CD8-positive, alpha-beta memory T cell (primary cell): ENCODE measurements at regions not wholly inside any gene's neighbourhood (a gene's known extent, or its start where the extent isn't known, plus 50 kb on each side); places are given as distances from the start of the nearest gene placed in this dataset.

ENCODE experiments used
- CTCF ChIA-PET: fragments of 350-600 bp; sonication (Branson Sonifier 250); formaldehyde crosslinking; loops from one replicate; lab custom pipeline; 2021; ENCODE audit warnings: antibody characterized with exemption; lab: Charles Lee
- POLR2A ChIA-PET: fragments of 350-600 bp; sonication (Branson Sonifier 250); formaldehyde crosslinking; loops from one replicate; lab custom pipeline; 2021; ENCODE audit warnings: antibody characterized with exemption; lab: Charles Lee
- DNase-seq, 5 donors: peaks; one replicate each; pipeline versions ENCODE4 v3.0.0 to v3.0.0-alpha.2; 2020 to 2022; ENCODE audit warnings: mixed read lengths in 1 of 5
- H3K27ac ChIP-seq: one replicate; pipeline ENCODE4 v1.7.0; 2013; ENCODE audit warnings: low read depth, mild to moderate bottlenecking, low read length, moderate library complexity
- H3K27me3 ChIP-seq: 2 replicates; pipeline ENCODE4 v1.7.0; 2013; ENCODE audit warnings: low read length, mild to moderate bottlenecking; ENCODE audit not compliant: insufficient read depth, poor library complexity, severe bottlenecking
- H3K36me3 ChIP-seq: 2 replicates; pipeline ENCODE4 v1.7.0; 2013; ENCODE audit warnings: mild to moderate bottlenecking, low read length, moderate library complexity; ENCODE audit not compliant: insufficient read depth
- H3K4me1 ChIP-seq: 2 replicates; pipeline ENCODE4 v1.7.0; 2013; ENCODE audit warnings: mild to moderate bottlenecking, low read length, moderate library complexity; ENCODE audit not compliant: insufficient read depth
- H3K4me3 ChIP-seq: 2 replicates; pipeline ENCODE4 v1.7.0; 2013; ENCODE audit warnings: mild to moderate bottlenecking, low read length
- H3K9me3 ChIP-seq: 2 replicates; pipeline ENCODE4 v1.7.0; 2013; ENCODE audit warnings: mild to moderate bottlenecking, low read length
- H3K27ac Mint-ChIP-seq, 8 donors: one replicate each; pipeline ENCODE4 v1.8.0; 2020 to 2021; ENCODE audit warnings: mixed read lengths in 8 of 8, mild to moderate bottlenecking in 6 of 8, inconsistent platforms in 3 of 8, moderate library complexity in 3 of 8
- H3K27me3 Mint-ChIP-seq, 2 donors: one replicate each; pipeline ENCODE4 v1.8.0; 2020 to 2021; ENCODE audit warnings: mixed read lengths in 2 of 2, mild to moderate bottlenecking in 1 of 2, moderate library complexity in 1 of 2
- H3K36me3 Mint-ChIP-seq, 3 donors: one replicate each; pipeline ENCODE4 v1.8.0; 2020 to 2021; ENCODE audit warnings: mixed read lengths in 3 of 3, inconsistent platforms in 1 of 3, mild to moderate bottlenecking in 1 of 3
- H3K4me1 Mint-ChIP-seq, 3 donors: one replicate each; pipeline ENCODE4 v1.8.0; 2020 to 2021; ENCODE audit warnings: mixed read lengths in 3 of 3, inconsistent platforms in 1 of 3, mild to moderate bottlenecking in 1 of 3
- H3K4me3 Mint-ChIP-seq, 7 donors: one replicate each; pipeline ENCODE4 v1.8.0; 2020 to 2021; ENCODE audit warnings: mixed read lengths in 7 of 7, mild to moderate bottlenecking in 6 of 7, moderate library complexity in 4 of 7, inconsistent platforms in 2 of 7
- H3K9me3 Mint-ChIP-seq, 5 donors: one replicate each; pipeline ENCODE4 v1.8.0; 2020 to 2022; ENCODE audit warnings: mixed read lengths in 5 of 5, mild to moderate bottlenecking in 3 of 5, moderate library complexity in 2 of 5, inconsistent platforms in 1 of 5

GRCh38 chr20:11676630-11677287 lies 240.9 kb upstream of the BTBD3 start:
- CTCF ChIA-PET: no interaction called here
- no peaks in the 10 kb centered on the region for H3K9me3 ChIP-seq
- H3K4me1 Mint-ChIP-seq: no peaks in the 10 kb centered on the region

GRCh38 chr20:11677428-11677827 lies 240.3 kb upstream of the BTBD3 start:
- H3K4me1 ChIP-seq: no peaks in the 10 kb centered on the region
- peaks cover 6 to 40% (median 8%) of the 10 kb centered on the region in 5 donors for H3K9me3 Mint-ChIP-seq
- DNase-seq: no peak
- no peaks in the 10 kb centered on the region for H3K27me3 ChIP-seq
- no peak overlapping the region for H3K4me3 ChIP-seq
- H3K27ac Mint-ChIP-seq: no peak overlapping the region
- H3K27ac ChIP-seq: no peak overlapping the region
- H3K36me3 ChIP-seq: no peaks in the 10 kb centered on the region
- H3K4me1 Mint-ChIP-seq: no peaks in the 10 kb centered on the region
- no peaks in the 10 kb centered on the region for H3K27me3 Mint-ChIP-seq
- no peaks in the 10 kb centered on the region for H3K9me3 ChIP-seq
- ChIA-PET CTCF (no interaction called here), POLR2A (no interaction called here)
- no peak overlapping the region for H3K4me3 Mint-ChIP-seq
- no peaks in the 10 kb centered on the region for H3K36me3 Mint-ChIP-seq

More at GRCh38 chr20:11676630-11677287, 240.9 kb upstream of the BTBD3 start:
- no peak overlapping the region for H3K4me3 Mint-ChIP-seq
- no peaks in the 10 kb centered on the region for H3K27me3 Mint-ChIP-seq
- Histone ChIP-seq H3K27me3 (no peaks in the 10 kb centered on the region), H3K27ac (no peak overlapping the region), H3K4me3 (no peak overlapping the region), H3K4me1 (no peaks in the 10 kb centered on the region), H3K36me3 (no peaks in the 10 kb centered on the region)
- H3K9me3 Mint-ChIP-seq: peaks cover 4 to 37% (median 8%) of the 10 kb centered on the region in 5 donors
- H3K27ac Mint-ChIP-seq: no peak overlapping the region
- POLR2A ChIA-PET: no interaction called here
- DNase-seq: no peak
- no peaks in the 10 kb centered on the region for H3K36me3 Mint-ChIP-seq

GRCh38 chr20:11677836-11678235 lies 239.9 kb upstream of the BTBD3 start:
- POLR2A ChIA-PET: no interaction called here

GRCh38 chr20:11682285-11682684 lies 235.4 kb upstream of the BTBD3 start:
- Histone ChIP-seq H3K27ac (no peak overlapping the region), H3K27me3 (no peaks in the 10 kb centered on the region), H3K9me3 (no peaks in the 10 kb centered on the region), H3K4me3 (no peak overlapping the region), H3K36me3 (no peaks in the 10 kb centered on the region), H3K4me1 (no peaks in the 10 kb centered on the region)
- ChIA-PET CTCF (no interaction called here), POLR2A (no interaction called here)
- Mint-ChIP-seq H3K4me3 (no peak overlapping the region), H3K27me3 (no peaks in the 10 kb centered on the region), H3K36me3 (no peaks in the 10 kb centered on the region), H3K27ac (no peak overlapping the region), H3K9me3 (peaks cover 8 to 19% (median 15%) of the 10 kb centered on the region in 5 donors), H3K4me1 (no peaks in the 10 kb centered on the region)
- no peak for DNase-seq

More at GRCh38 chr20:11677836-11678235, 239.9 kb upstream of the BTBD3 start:
- Mint-ChIP-seq H3K27me3 (no peaks in the 10 kb centered on the region), H3K9me3 (peaks cover 6 to 41% (median 9%) of the 10 kb centered on the region in 5 donors), H3K36me3 (no peaks in the 10 kb centered on the region), H3K27ac (no peak overlapping the region), H3K4me3 (no peak overlapping the region), H3K4me1 (no peaks in the 10 kb centered on the region)
- DNase-seq: no peak
- CTCF ChIA-PET: no interaction called here
- H3K27ac ChIP-seq: no peak overlapping the region
- no peaks in the 10 kb centered on the region for H3K9me3 ChIP-seq
- H3K4me1 ChIP-seq: no peaks in the 10 kb centered on the region
- H3K4me3 ChIP-seq: no peak overlapping the region
- H3K27me3 ChIP-seq: no peaks in the 10 kb centered on the region
- no peaks in the 10 kb centered on the region for H3K36me3 ChIP-seq

GRCh38 chr20:11686195-11686594 lies 231.5 kb upstream of the BTBD3 start:
- Histone ChIP-seq H3K9me3 (no peaks in the 10 kb centered on the region), H3K27ac (no peak overlapping the region), H3K27me3 (no peaks in the 10 kb centered on the region), H3K4me1 (no peaks in the 10 kb centered on the region), H3K36me3 (no peaks in the 10 kb centered on the region), H3K4me3 (no peak overlapping the region)
- H3K27me3 Mint-ChIP-seq: no peaks in the 10 kb centered on the region
- H3K9me3 Mint-ChIP-seq: peaks cover 9 to 17% (median 12%) of the 10 kb centered on the region in 5 donors
- POLR2A ChIA-PET: no interaction called here
- no peak overlapping the region for H3K27ac Mint-ChIP-seq
- no peak for DNase-seq
- no peak overlapping the region for H3K4me3 Mint-ChIP-seq
- no peaks in the 10 kb centered on the region for H3K36me3 Mint-ChIP-seq
- no peaks in the 10 kb centered on the region for H3K4me1 Mint-ChIP-seq
- CTCF ChIA-PET: no interaction called here

GRCh38 chr20:11686820-11687543 lies 230.7 kb upstream of the BTBD3 start:
- Histone ChIP-seq H3K4me1 (no peaks in the 10 kb centered on the region), H3K36me3 (no peaks in the 10 kb centered on the region), H3K27ac (no peak overlapping the region), H3K9me3 (no peaks in the 10 kb centered on the region), H3K27me3 (no peaks in the 10 kb centered on the region), H3K4me3 (no peak overlapping the region)
- H3K36me3 Mint-ChIP-seq: no peaks in the 10 kb centered on the region
- DNase-seq: no peak
- no peaks in the 10 kb centered on the region for H3K4me1 Mint-ChIP-seq
- H3K4me3 Mint-ChIP-seq: no peak overlapping the region
- CTCF ChIA-PET: no interaction called here
- no peaks in the 10 kb centered on the region for H3K27me3 Mint-ChIP-seq
- H3K27ac Mint-ChIP-seq: no peak overlapping the region
- peaks cover 9 to 15% (median 11%) of the 10 kb centered on the region in 5 donors for H3K9me3 Mint-ChIP-seq
- POLR2A ChIA-PET: no interaction called here

- Histone ChIP-seq H3K4me3 (no peak overlapping the region), H3K4me1 (no peaks in the 10 kb centered on the region), H3K9me3 (no peaks in the 10 kb centered on the region), H3K27me3 (no peaks in the 10 kb centered on the region), H3K27ac (no peak overlapping the region), H3K36me3 (no peaks in the 10 kb centered on the region)
- peaks cover 7 to 11% (median 10%) of the 10 kb centered on the region in 5 donors for H3K9me3 Mint-ChIP-seq
- no peaks in the 10 kb centered on the region for H3K36me3 Mint-ChIP-seq
- POLR2A ChIA-PET: no interaction called here
- H3K4me3 Mint-ChIP-seq: no peak overlapping the region
- DNase-seq: no peak
- no peaks in the 10 kb centered on the region for H3K27me3 Mint-ChIP-seq
- H3K4me1 Mint-ChIP-seq: no peaks in the 10 kb centered on the region
- no peak overlapping the region for H3K27ac Mint-ChIP-seq
- CTCF ChIA-PET: no interaction called here
Observed at GRCh38 chr20:11687546-11688292, 230.0 kb upstream of the BTBD3 start.

GRCh38 chr20:11689262-11689661 lies 228.4 kb upstream of the BTBD3 start:
- Histone ChIP-seq H3K4me1 (no peaks in the 10 kb centered on the region), H3K4me3 (no peak overlapping the region), H3K36me3 (no peaks in the 10 kb centered on the region), H3K27ac (no peak overlapping the region), H3K27me3 (no peaks in the 10 kb centered on the region), H3K9me3 (no peaks in the 10 kb centered on the region)
- Mint-ChIP-seq H3K27ac (no peak overlapping the region), H3K4me1 (no peaks in the 10 kb centered on the region), H3K4me3 (no peak overlapping the region), H3K36me3 (no peaks in the 10 kb centered on the region), H3K27me3 (no peaks in the 10 kb centered on the region), H3K9me3 (peaks cover 3 to 15% (median 6%) of the 10 kb centered on the region in 5 donors)
- ChIA-PET POLR2A (no interaction called here), CTCF (no interaction called here)
- DNase-seq: no peak
